HepG2 (cell line): ENCODE measurements at regions not wholly inside any gene's neighbourhood (a gene's known extent, or its start where the extent isn't known, plus 50 kb on each side); places are given as distances from the start of the nearest gene placed in this dataset.
"Not testable (repeated sequence)": the region's sequence is repeated elsewhere in the genome, so short reads cannot be mapped to it uniquely, and the experiment has no call there.

Experiments used
- ATAC-seq: fragments of 200-7000 bp; cut with Tn5 transposase; 3 replicates; pipeline ENCODE4 v1.9.1; 2020; ENCODE audit warnings: mild to moderate bottlenecking, moderate library complexity
- BruUV-seq: library from RNA; stranded (reverse); fragments of 400-500 nt; replicated peaks from 2 replicates; lab custom pipeline; 2021; lab: Mats Ljungman, UMichigan
- CTCF ChIA-PET: fragments of 300-600 bp; formaldehyde crosslinking; extraction: SDS; loops from one replicate; lab custom pipeline; 2021; ENCODE audit warnings: low total read pairs, inconsistent platforms, low intra/inter-chr PET ratio; lab: Yijun Ruan, JAX
- POLR2A ChIA-PET: fragments of 350-600 bp; sonication (Branson Sonifier 250); formaldehyde crosslinking; loops from one replicate; lab custom pipeline; 2020; ENCODE audit warnings: antibody characterized with exemption, inconsistent platforms; lab: Yijun Ruan, JAX
- DNase-seq: peaks from one replicate; pipeline ENCODE4 v3.0.0-alpha.2; 2015; ENCODE audit warnings: low spot score
- FAIRE-seq: peaks from 3 replicates; lab custom pipeline; 2011; peaks lifted over from hg19 to GRCh38; lab: Jason Lieb, UNC
- H2AFZ ChIP-seq: one replicate; pipeline ENCODE4 v1.6.1; 2011; ENCODE audit warnings: low read length, inconsistent platforms
- H3K27ac ChIP-seq: fragments of 300-600 bp; 3 replicates; pipeline ENCODE4 v1.8.0; 2011; ENCODE audit warnings: mixed run types, mild to moderate bottlenecking, mixed read lengths, low read length, inconsistent platforms; ENCODE audit not compliant: insufficient read depth; ENCODE audit errors: extremely low read length
- H3K27me3 ChIP-seq, 2 experiments: fragments of 200-600 bp in 1 of 2; 2 replicates in 1 of 2; 3 replicates in 1 of 2; pipeline versions ENCODE4 v1.6.0 to v1.8.0; 2011; ENCODE audit warnings: low read length in 2 of 2, mild to moderate bottlenecking in 2 of 2, moderate library complexity in 2 of 2, inconsistent platforms in 1 of 2; ENCODE audit not compliant: insufficient read depth in 2 of 2, control insufficient read depth in 1 of 2
- H3K36me3 ChIP-seq, 2 experiments: fragments of 200-600 bp in 1 of 2; replicated peaks in 1 of 2; 2 replicates in 1 of 2; 3 replicates in 1 of 2; pipeline versions ENCODE4 v1.5.1 to v1.8.0; 2011; ENCODE audit warnings: low read length in 2 of 2, inconsistent platforms in 1 of 2; ENCODE audit not compliant: insufficient read depth in 2 of 2, control insufficient read depth in 1 of 2
- H3K4me1 ChIP-seq: 2 replicates; pipeline ENCODE4 v1.5.1; 2012; ENCODE audit warnings: low read length, inconsistent platforms; ENCODE audit not compliant: insufficient read depth
- H3K4me2 ChIP-seq: 2 replicates; pipeline ENCODE4 v1.6.0; 2011; ENCODE audit warnings: low read depth, low read length, inconsistent platforms
- H3K4me3 ChIP-seq, 3 experiments: fragments of 200-600 bp in 1 of 3; sonication (generic), shearing (Covaris generic) in 1 of 3; replicated peaks in 1 of 3; 2 replicates each; pipeline ENCODE4 v1.5.1; 2011 to 2016; ENCODE audit warnings: low read length in 3 of 3, inconsistent platforms in 2 of 3, low read depth in 2 of 3, mild to moderate bottlenecking in 2 of 3, control low read depth in 1 of 3, mixed read lengths in 1 of 3; ENCODE audit not compliant: insufficient read depth in 1 of 3
- H3K79me2 ChIP-seq: one replicate; pipeline ENCODE4 v1.6.1; 2011; ENCODE audit warnings: low read length, inconsistent platforms; ENCODE audit not compliant: insufficient read depth
- H3K9ac ChIP-seq: 2 replicates; pipeline ENCODE4 v1.6.0; 2011; ENCODE audit warnings: mild to moderate bottlenecking, low read depth, low read length, inconsistent platforms; ENCODE audit not compliant: insufficient read depth
- H3K9me3 ChIP-seq: 2 replicates; pipeline ENCODE4 v1.5.1; 2012; ENCODE audit warnings: mild to moderate bottlenecking, low read length
- H4K20me1 ChIP-seq: 2 replicates; pipeline ENCODE4 v1.6.0; 2011; ENCODE audit warnings: inconsistent platforms, mild to moderate bottlenecking, low read length, moderate library complexity; ENCODE audit not compliant: insufficient read depth
- ELF4 ChIP-seq: sonication (generic); formaldehyde crosslinking; IDR thresholded peaks from 2 replicates; pipeline ENCODE4 v1.5.0; 2020; ENCODE audit warnings: missing genetic modification reagents, mild to moderate bottlenecking, moderate library complexity, borderline replicate concordance
- GATAD1 ChIP-seq: IDR thresholded peaks from 2 replicates; pipeline ENCODE4 v1.6.1; 2016; ENCODE audit warnings: missing genetic modification reagents, missing compliant biosample characterization
- SOX13 ChIP-seq, 3 experiments: fragments of 450-650 bp in 1 of 3; sonication (generic) in 1 of 3; formaldehyde crosslinking in 1 of 3; IDR thresholded peaks in 2 of 3; conservative IDR thresholded peaks in 1 of 3; 2 replicates each; pipeline versions ENCODE4 v1.5.0 to v1.6.1; 2016 to 2020; ENCODE audit warnings: antibody characterized with exemption in 1 of 3, mild to moderate bottlenecking in 1 of 3, missing compliant biosample characterization in 1 of 3, missing genetic modification reagents in 1 of 3, moderate library complexity in 1 of 3
- SRY ChIP-seq: sonication (generic); formaldehyde crosslinking; IDR thresholded peaks from 2 replicates; pipeline ENCODE4 v1.8.0; 2022; ENCODE audit warnings: mild to moderate bottlenecking, missing genetic modification reagents
- TCF7L2 ChIP-seq: IDR thresholded peaks from 2 replicates; pipeline ENCODE4 v1.6.1; 2011; ENCODE audit warnings: mild to moderate bottlenecking, low read depth, low read length, moderate library complexity
- ZNF570 ChIP-seq: sonication (generic); formaldehyde crosslinking; IDR thresholded peaks from 2 replicates; pipeline ENCODE4 v1.4.0; 2020; ENCODE audit warnings: mild to moderate bottlenecking, missing genetic modification reagents, borderline replicate concordance
- WGBS: methylation state at CpG from one replicate; pipeline ENCODE4 v1.1.6; 2017; ENCODE audit warnings: low lambda C conversion rate; 5-methylcytosine and 5-hydroxymethylcytosine counted together
- in situ Hi-C: cut with HindIII; loops from 2 replicates; pipeline ENCODE4 v1.10.0; 2017; ENCODE audit warnings: low pct_unique_long_range_greater_than_20kb; ENCODE audit not compliant: extremely low pct_ligation_motif_present
- intact Hi-C: fragments of 100-400 bp; cut with micrococcal nuclease; formaldehyde crosslinking; loops from one replicate; pipeline ENCODE4 v1.10.0; 2022; ENCODE audit not compliant: unreplicated experiment
- TF ChIP-seq, protein P1 (sequence below): sonication (generic); formaldehyde crosslinking; IDR thresholded peaks from 2 replicates; pipeline ENCODE4 v1.4.0; 2020; ENCODE audit warnings: missing genetic modification reagents, low read depth, mild to moderate bottlenecking, borderline replicate concordance
- TF ChIP-seq, protein P2 (sequence below): sonication (generic); formaldehyde crosslinking; IDR thresholded peaks from 2 replicates; pipeline ENCODE4; 2020; ENCODE audit warnings: missing genetic modification reagents, mild to moderate bottlenecking, borderline replicate concordance

DNA sequence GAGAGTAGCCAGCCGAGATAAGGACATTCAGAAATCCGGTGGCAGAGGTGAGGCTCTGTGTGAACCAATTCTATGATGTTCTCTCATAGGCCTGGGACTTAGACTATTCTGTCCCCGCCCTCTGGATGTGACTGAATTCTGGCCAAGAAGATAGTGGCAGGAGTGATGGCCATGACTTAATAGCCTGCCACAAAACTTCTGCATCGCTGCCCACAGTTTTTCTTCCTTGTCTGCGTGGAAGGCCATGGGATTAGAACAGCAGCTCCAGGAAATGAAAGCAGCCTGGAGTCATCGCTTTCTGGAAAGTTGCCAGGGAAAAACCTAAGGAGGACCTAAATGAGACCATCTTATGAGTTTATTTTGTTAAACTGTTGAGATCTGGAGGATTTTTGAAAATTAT is 134.7 kb downstream of the F11 start (continued):
- no peak for TF ChIP-seq ZNF570

DNA sequence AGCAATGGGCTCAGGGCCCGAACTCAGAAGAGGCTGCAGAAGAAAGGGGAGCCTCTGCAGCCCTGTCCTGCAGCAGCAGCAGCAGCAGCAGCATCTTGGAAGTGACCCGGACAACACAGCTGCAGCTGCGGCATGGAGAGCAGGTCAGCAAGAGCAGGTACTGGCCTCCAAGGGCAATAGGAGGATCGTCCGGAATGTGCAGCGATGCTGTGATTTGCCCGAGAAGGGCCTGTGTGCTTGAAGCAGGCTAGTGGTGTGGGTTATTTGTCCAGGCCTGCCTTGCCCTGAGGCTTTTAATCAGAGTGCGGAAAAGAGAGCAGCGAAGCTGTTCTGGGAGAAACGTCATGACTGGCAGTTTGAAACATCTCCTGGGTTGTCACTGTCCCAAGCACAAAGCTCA is 126.0 kb downstream of the F11 start:
- Histone ChIP-seq H3K9me3 (no peaks in the 10 kb centered on the region), H3K36me3 (no peaks in the 10 kb centered on the region), H3K4me2 (no peak overlapping the region), H3K4me3 (no peak overlapping the region), H3K9ac (no peak overlapping the region), H4K20me1 (no peaks in the 10 kb centered on the region; the same call in 1 of the 2 replicates), H3K27me3 (no peaks in the 10 kb centered on the region; a peak in 1 of 5 replicates), H3K4me1 (no peaks in the 10 kb centered on the region), H3K79me2 (no peaks in the 10 kb centered on the region), H2AFZ (no peak overlapping the region), H3K27ac (no peak overlapping the region)
- in situ Hi-C loops (no loop called here), intact Hi-C loops (no loop called here)
- ChIA-PET POLR2A (no interaction called here), CTCF (no interaction called here)
- ATAC-seq = no peak
- BruUV-seq = no TSS peak
- no peak for FAIRE-seq
- DNase-seq = no peak
- WGBS = 51% methylated on average over 7 of the region's 10 CpGs
- TF ChIP-seq, protein P1, sequence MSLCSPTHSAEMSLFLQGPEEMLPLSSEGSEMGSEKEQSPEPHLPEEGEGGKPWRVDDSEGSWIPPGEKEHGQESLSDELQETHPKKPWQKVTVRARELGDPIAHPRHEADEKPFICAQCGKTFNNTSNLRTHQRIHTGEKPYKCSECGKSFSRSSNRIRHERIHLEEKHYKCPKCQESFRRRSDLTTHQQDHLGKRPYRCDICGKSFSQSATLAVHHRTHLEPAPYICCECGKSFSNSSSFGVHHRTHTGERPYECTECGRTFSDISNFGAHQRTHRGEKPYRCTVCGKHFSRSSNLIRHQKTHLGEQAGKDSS (CRISPR knock-in tag) = no peak
- TF ChIP-seq, protein P2, sequence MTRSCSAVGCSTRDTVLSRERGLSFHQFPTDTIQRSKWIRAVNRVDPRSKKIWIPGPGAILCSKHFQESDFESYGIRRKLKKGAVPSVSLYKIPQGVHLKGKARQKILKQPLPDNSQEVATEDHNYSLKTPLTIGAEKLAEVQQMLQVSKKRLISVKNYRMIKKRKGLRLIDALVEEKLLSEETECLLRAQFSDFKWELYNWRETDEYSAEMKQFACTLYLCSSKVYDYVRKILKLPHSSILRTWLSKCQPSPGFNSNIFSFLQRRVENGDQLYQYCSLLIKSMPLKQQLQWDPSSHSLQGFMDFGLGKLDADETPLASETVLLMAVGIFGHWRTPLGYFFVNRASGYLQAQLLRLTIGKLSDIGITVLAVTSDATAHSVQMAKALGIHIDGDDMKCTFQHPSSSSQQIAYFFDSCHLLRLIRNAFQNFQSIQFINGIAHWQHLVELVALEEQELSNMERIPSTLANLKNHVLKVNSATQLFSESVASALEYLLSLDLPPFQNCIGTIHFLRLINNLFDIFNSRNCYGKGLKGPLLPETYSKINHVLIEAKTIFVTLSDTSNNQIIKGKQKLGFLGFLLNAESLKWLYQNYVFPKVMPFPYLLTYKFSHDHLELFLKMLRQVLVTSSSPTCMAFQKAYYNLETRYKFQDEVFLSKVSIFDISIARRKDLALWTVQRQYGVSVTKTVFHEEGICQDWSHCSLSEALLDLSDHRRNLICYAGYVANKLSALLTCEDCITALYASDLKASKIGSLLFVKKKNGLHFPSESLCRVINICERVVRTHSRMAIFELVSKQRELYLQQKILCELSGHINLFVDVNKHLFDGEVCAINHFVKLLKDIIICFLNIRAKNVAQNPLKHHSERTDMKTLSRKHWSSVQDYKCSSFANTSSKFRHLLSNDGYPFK (CRISPR knock-in tag) = no peak
- TF ChIP-seq SOX13 (IDR thresholded peaks at IDR 0.05) (no peak), SOX13 (CRISPR knock-in tag; conservative IDR thresholded peaks at IDR 0.05 in 1 of 2, IDR thresholded peaks at IDR 0.05 in 1 of 2) (no peak), GATAD1 (CRISPR knock-in tag) (no peak), SRY (no peak), ELF4 (CRISPR knock-in tag) (no peak), TCF7L2 (no peak)

DNA sequence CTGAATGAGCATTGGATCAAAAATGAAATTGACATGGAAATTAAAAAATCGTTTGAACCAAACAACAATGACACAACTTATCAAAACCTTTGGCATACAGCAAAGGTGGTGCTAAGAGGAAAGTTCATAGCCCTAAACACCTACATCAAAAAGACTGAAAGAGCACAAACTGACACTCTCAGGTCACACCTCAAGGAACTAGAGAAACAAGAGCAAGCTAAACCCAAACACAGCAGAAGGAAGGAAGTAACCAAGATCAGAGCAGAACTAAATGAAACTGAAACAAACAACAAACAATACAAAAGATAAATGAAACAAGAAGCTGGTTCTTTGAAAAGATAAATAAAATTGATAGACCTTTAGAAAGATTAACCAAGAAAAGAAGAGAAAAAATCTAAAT is 118.3 kb downstream of the F11 start:
- H3K4me1 ChIP-seq, in situ Hi-C loops, ATAC-seq, intact Hi-C loops, H3K9ac ChIP-seq, CTCF ChIA-PET, H3K79me2 ChIP-seq, FAIRE-seq, BruUV-seq, H3K27ac ChIP-seq, H4K20me1 ChIP-seq, DNase-seq, H3K4me2 ChIP-seq, H3K4me3 ChIP-seq, H2AFZ ChIP-seq, H3K27me3 ChIP-seq, POLR2A ChIA-PET, H3K36me3 ChIP-seq, H3K9me3 ChIP-seq: not testable (repeated sequence)
- WGBS = 0% methylated on average over 1 of the region's 1 CpG
